ENCODE measurements at regions not wholly inside any gene's neighbourhood (a gene's known extent, or its start where the extent isn't known, plus 50 kb on each side); places are given as distances from the start of the nearest gene placed in this dataset.

DNA sequence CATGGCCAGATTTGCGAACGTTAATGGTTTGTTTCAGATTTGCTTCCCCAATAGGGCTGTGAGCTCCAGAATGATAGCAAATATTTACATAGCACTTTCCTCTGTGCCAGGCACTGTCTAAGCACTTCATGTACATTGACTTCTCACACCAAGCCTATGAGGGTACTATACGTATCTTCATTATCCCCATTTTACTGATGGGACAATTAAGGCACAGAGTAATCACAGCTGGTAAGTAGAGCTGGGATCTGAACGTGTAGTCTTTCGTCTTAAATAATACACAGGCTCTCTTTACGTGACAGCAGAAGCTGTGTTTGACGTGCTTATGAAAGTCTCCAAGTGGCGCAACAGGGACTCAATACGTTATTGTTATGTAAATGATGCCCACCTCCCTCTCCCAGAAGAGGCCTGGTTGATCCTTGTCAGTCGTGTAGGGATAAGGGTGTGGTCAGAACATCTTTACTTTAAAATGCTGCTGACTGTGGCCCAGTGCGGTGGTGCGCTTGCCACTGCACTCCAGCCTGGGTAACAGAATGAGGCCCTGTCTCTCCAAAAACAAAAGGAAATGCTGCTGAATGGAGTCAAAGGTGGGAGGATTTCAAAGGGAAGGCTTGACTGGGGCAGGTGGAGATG is 66.3 kb upstream of the TCL1B start:
- H3K27me3 ChIP-seq (ENCODE audit: insufficient read depth, low read length) = peaks cover 28% of the 10 kb centered on the region
- no peak overlapping the region for H2AFZ ChIP-seq (ENCODE audit: low read depth, low read length, poor library complexity, severe bottlenecking)
- H3K27ac ChIP-seq (ENCODE audit: low read depth, low read length) = no peak overlapping the region
- no peaks in the 10 kb centered on the region for H3K9me2 ChIP-seq (ENCODE audit: insufficient read depth)
- H3K9me3 ChIP-seq (ENCODE audit: control insufficient read depth in 1 of 2, insufficient read depth in 1 of 2, low read depth in 1 of 2, low read length in 2 of 2) = no peaks in the 10 kb centered on the region
- H3K4me2 ChIP-seq (ENCODE audit: low read length) = no peak overlapping the region
- H3K4me3 ChIP-seq (replicated peaks in 1 of 2; ENCODE audit: low read depth in 1 of 2, low read length in 2 of 2) = no peak overlapping the region
- POLR2A ChIA-PET = no interaction called here
- no peaks in the 10 kb centered on the region for H3K4me1 ChIP-seq (ENCODE audit: control insufficient read depth in 1 of 2, insufficient read depth in 2 of 2, low read length in 2 of 2)
- H4K20me1 ChIP-seq (ENCODE audit: insufficient read depth) = no peaks in the 10 kb centered on the region
- DNase-seq (ENCODE audit: low read depth, low spot score) (no peak), ATAC-seq (no peak)
- no TSS peak for BruUV-seq (replicated peaks)
- H3K9ac ChIP-seq (ENCODE audit: low read length) = no peak overlapping the region
- TF ChIP-seq ZFX (IDR thresholded peaks at IDR 0.05) (no peak), TCF7L2 (IDR thresholded peaks at IDR 0.05; ENCODE audit: borderline replicate concordance, extremely low read depth, insufficient read depth, insufficient read length) (no peak), CBX3 (IDR thresholded peaks at IDR 0.05; ENCODE audit: low read depth) (no peak)
- no peaks in the 10 kb centered on the region for H3K36me3 ChIP-seq (ENCODE audit: control insufficient read depth in 1 of 2, insufficient read depth in 2 of 2, low read length in 2 of 2)
- RAD21 ChIA-PET (ENCODE audit: low non-redundant PET in 1 of 2, low total read pairs in 2 of 2, uncharacterized antibody in 2 of 2, unreplicated experiment in 2 of 2) = no interaction called here
- H3K79me2 ChIP-seq (ENCODE audit: insufficient read depth, low read length) = no peaks in the 10 kb centered on the region
- CTCF ChIA-PET = no interaction called here
- intact Hi-C loops (cut with micrococcal nuclease) = no loop called here

GRCh38 chr14:95620659-95621059 is 65.6 kb upstream of the TCL1B start:
- Histone ChIP-seq H3K79me2 (ENCODE audit: insufficient read depth, low read length) (no peaks in the 10 kb centered on the region), H3K27ac (ENCODE audit: low read depth, low read length) (no peak overlapping the region), H3K4me1 (ENCODE audit: control insufficient read depth in 1 of 2, insufficient read depth in 2 of 2, low read length in 2 of 2) (no peaks in the 10 kb centered on the region), H3K4me2 (ENCODE audit: low read length) (no peak overlapping the region), H3K9ac (ENCODE audit: low read length) (no peak overlapping the region), H4K20me1 (ENCODE audit: insufficient read depth) (no peaks in the 10 kb centered on the region), H2AFZ (ENCODE audit: low read depth, low read length, poor library complexity, severe bottlenecking) (no peak overlapping the region), H3K36me3 (ENCODE audit: control insufficient read depth in 1 of 2, insufficient read depth in 2 of 2, low read length in 2 of 2) (no peaks in the 10 kb centered on the region), H3K4me3 (replicated peaks in 1 of 2; ENCODE audit: low read depth in 1 of 2, low read length in 2 of 2) (peak overlapping the region; percentile 36), H3K9me3 (ENCODE audit: control insufficient read depth in 1 of 2, insufficient read depth in 1 of 2, low read depth in 1 of 2, low read length in 2 of 2) (no peaks in the 10 kb centered on the region), H3K9me2 (ENCODE audit: insufficient read depth) (no peaks in the 10 kb centered on the region), H3K27me3 (ENCODE audit: insufficient read depth, low read length) (peaks cover 22% of the 10 kb centered on the region)
- RAD21 ChIA-PET (ENCODE audit: low non-redundant PET in 1 of 2, low total read pairs in 2 of 2, uncharacterized antibody in 2 of 2, unreplicated experiment in 2 of 2) = no interaction called here
- POLR2A ChIA-PET = no interaction called here
- ATAC-seq = no peak
- DNase-seq (ENCODE audit: low read depth, low spot score) = no peak
- intact Hi-C loops (cut with micrococcal nuclease) = no loop called here
- CTCF ChIA-PET = no interaction called here
- no TSS peak for BruUV-seq (replicated peaks)
- TF ChIP-seq EZH2 (IDR thresholded peaks at IDR 0.05) (no peak), ATF3 (IDR thresholded peaks at IDR 0.05) (no peak), TCF7L2 (IDR thresholded peaks at IDR 0.05; ENCODE audit: borderline replicate concordance, extremely low read depth, insufficient read depth, insufficient read length) (peak; percentile 26), ZBTB33 (IDR thresholded peaks at IDR 0.05; ENCODE audit: extremely low read depth, insufficient replicate concordance, low read length) (no peak), ZFX (IDR thresholded peaks at IDR 0.05) (no peak), CTCF (IDR thresholded peaks at IDR 0.05 in 2 of 3, conservative IDR thresholded peaks at IDR 0.05 in 1 of 3; ENCODE audit: borderline replicate concordance in 1 of 3, insufficient read depth in 1 of 3, low read depth in 2 of 3, low read length in 2 of 3) (no peak), POLR2AphosphoS5 (IDR thresholded peaks at IDR 0.05; ENCODE audit: low read depth, low read length) (no peak), CBX3 (IDR thresholded peaks at IDR 0.05; ENCODE audit: low read depth) (no peak), RAD21 (IDR thresholded peaks at IDR 0.05; ENCODE audit: low read depth) (no peak), SRF (IDR thresholded peaks at IDR 0.05; ENCODE audit: low read depth) (no peak), REST (IDR thresholded peaks at IDR 0.05; ENCODE audit: low read depth) (no peak)
